ENCODE measurements at regions not wholly inside any gene's neighbourhood (a gene's known extent, or its start where the extent isn't known, plus 50 kb on each side); places are given as distances from the start of the nearest gene placed in this dataset.

DNA sequence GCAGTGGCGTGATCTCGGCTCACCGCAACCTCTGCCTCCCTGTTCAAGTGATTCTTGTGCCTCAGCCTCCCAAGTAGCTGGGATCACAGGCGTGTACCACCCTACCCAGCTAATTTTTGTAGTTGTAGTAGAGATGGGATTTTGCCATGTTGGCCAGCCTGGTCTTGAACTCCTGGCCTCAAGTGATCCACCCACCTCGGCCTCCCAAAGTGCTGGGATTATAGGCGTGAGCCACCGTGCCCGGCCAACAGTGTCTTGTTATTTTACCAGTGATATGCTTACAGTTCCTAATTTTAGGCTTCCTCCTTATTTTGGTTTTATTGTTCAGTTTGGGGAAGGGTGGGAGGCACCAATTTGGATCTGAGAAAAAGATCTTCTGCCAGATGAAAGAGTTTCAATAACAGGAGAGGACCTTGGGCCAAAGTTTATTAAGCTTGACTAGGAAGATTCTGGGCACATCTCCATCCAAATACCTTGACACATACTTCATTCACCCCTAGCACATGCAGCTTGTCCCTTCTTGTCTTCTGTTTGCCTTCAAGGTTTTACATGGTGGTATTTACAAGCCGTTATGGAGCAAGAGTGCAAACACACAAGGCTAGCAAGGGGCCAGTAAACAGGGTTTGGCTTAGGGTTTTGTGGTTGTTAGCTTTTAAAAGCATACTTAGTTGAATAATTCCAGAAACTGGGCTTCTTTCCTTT lies 168.1 kb upstream of the DMRT1 start:
- TF ChIP-seq CREB1 (CRISPR knock-in tag; IDR thresholded peaks at IDR 0.05; ENCODE audit: low read depth) = no peak
- no peak for TF ChIP-seq POLR2AphosphoS5 (IDR thresholded peaks at IDR 0.05; ENCODE audit: low read depth)
- TF ChIP-seq, protein P1, sequence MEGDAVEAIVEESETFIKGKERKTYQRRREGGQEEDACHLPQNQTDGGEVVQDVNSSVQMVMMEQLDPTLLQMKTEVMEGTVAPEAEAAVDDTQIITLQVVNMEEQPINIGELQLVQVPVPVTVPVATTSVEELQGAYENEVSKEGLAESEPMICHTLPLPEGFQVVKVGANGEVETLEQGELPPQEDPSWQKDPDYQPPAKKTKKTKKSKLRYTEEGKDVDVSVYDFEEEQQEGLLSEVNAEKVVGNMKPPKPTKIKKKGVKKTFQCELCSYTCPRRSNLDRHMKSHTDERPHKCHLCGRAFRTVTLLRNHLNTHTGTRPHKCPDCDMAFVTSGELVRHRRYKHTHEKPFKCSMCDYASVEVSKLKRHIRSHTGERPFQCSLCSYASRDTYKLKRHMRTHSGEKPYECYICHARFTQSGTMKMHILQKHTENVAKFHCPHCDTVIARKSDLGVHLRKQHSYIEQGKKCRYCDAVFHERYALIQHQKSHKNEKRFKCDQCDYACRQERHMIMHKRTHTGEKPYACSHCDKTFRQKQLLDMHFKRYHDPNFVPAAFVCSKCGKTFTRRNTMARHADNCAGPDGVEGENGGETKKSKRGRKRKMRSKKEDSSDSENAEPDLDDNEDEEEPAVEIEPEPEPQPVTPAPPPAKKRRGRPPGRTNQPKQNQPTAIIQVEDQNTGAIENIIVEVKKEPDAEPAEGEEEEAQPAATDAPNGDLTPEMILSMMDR (conservative IDR thresholded peaks at IDR 0.05; ENCODE audit: low read depth in 2 of 2) = no peak
- no peak for TF ChIP-seq EZH2 (IDR thresholded peaks at IDR 0.05; ENCODE audit: low read depth, unreplicated experiment)
- no peak for TF ChIP-seq EZH2phosphoT487 (IDR thresholded peaks at IDR 0.05; ENCODE audit: unreplicated experiment)
- TF ChIP-seq, protein P2, sequence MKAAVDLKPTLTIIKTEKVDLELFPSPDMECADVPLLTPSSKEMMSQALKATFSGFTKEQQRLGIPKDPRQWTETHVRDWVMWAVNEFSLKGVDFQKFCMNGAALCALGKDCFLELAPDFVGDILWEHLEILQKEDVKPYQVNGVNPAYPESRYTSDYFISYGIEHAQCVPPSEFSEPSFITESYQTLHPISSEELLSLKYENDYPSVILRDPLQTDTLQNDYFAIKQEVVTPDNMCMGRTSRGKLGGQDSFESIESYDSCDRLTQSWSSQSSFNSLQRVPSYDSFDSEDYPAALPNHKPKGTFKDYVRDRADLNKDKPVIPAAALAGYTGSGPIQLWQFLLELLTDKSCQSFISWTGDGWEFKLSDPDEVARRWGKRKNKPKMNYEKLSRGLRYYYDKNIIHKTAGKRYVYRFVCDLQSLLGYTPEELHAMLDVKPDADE (IDR thresholded peaks at IDR 0.05) = no peak
- TF ChIP-seq NANOG (IDR thresholded peaks at IDR 0.05; ENCODE audit: borderline replicate concordance) = no peak
- no peak for TF ChIP-seq JUNB (IDR thresholded peaks at IDR 0.05; ENCODE audit: unreplicated experiment)

Data from GM23338 (cell line).